K562 (cell line): ENCODE measurements at regions not wholly inside any gene's neighbourhood (a gene's known extent, or its start where the extent isn't known, plus 50 kb on each side); places are given as distances from the start of the nearest gene placed in this dataset.

Source experiments
- ATAC-seq: fragments of 200-7000 bp; cut with Tn5 transposase; 3 replicates; pipeline ENCODE4 v1.9.1; 2020; ENCODE audit warnings: moderate library complexity
- BruUV-seq: library from RNA; stranded (reverse); fragments of 400-500 nt; replicated peaks from 2 replicates; lab custom pipeline; 2021; lab: Mats Ljungman, UMichigan
- CTCF ChIA-PET: fragments of 300-600 bp; formaldehyde crosslinking; extraction: SDS; loops from one replicate; lab custom pipeline; 2021; ENCODE audit warnings: low intra/inter-chr PET ratio; lab: Yijun Ruan, JAX
- POLR2A ChIA-PET: fragments of 300-600, 350-650 bp; sonication (Branson Sonifier 250); formaldehyde crosslinking; extraction: SDS; loops from one replicate; lab custom pipeline; 2021; ENCODE audit warnings: antibody characterized with exemption, inconsistent platforms; lab: Yijun Ruan, JAX
- DNase-seq, 4 experiments: peaks; one replicate each; pipeline versions ENCODE4 v3.0.0 to v3.0.0-alpha.2; 2011 to 2018; ENCODE audit warnings: low spot score in 3 of 4, mixed read lengths in 3 of 4; ENCODE audit errors: extremely low read depth in 1 of 4
- FAIRE-seq: peaks from 2 replicates; lab custom pipeline; 2011; peaks lifted over from hg19 to GRCh38; lab: Jason Lieb, UNC
- H2AFZ ChIP-seq: 2 replicates; pipeline ENCODE4 v1.6.0; 2011; ENCODE audit warnings: low read depth, low read length, control low read depth, inconsistent platforms
- H3K27ac ChIP-seq: fragments of 200-600 bp; 3 replicates; pipeline ENCODE4 v1.8.0; 2011; ENCODE audit warnings: low read depth, mild to moderate bottlenecking, control low read depth, inconsistent platforms, low read length, moderate library complexity, mixed read lengths; ENCODE audit errors: extremely low read depth
- H3K27me3 ChIP-seq, 2 experiments: fragments of 300-600 bp in 1 of 2; 2 replicates in 1 of 2; 3 replicates in 1 of 2; pipeline versions ENCODE4 v1.6.0 to v1.8.0; 2011; ENCODE audit warnings: inconsistent platforms in 2 of 2, low read length in 2 of 2, mild to moderate bottlenecking in 1 of 2, mixed read lengths in 1 of 2, moderate library complexity in 1 of 2; ENCODE audit not compliant: control insufficient read depth in 2 of 2, insufficient read depth in 2 of 2
- H3K36me3 ChIP-seq: fragments of 300-600 bp; 3 replicates; pipeline ENCODE4 v1.8.0; 2011; ENCODE audit warnings: mild to moderate bottlenecking, low read length, inconsistent platforms; ENCODE audit not compliant: control insufficient read depth, insufficient read depth
- H3K4me1 ChIP-seq, 2 experiments: fragments of 200-600 bp in 1 of 2; replicated peaks in 1 of 2; 2 replicates in 1 of 2; 3 replicates in 1 of 2; pipeline versions ENCODE4 v1.5.1 to v1.8.0; 2011; ENCODE audit warnings: inconsistent platforms in 2 of 2, low read length in 2 of 2, mild to moderate bottlenecking in 1 of 2, mixed read lengths in 1 of 2, moderate library complexity in 1 of 2; ENCODE audit not compliant: control insufficient read depth in 2 of 2, insufficient read depth in 2 of 2
- H3K4me2 ChIP-seq: 2 replicates; pipeline ENCODE4 v1.6.1; 2011; ENCODE audit warnings: low read length, control low read depth, inconsistent platforms, mixed read lengths; ENCODE audit not compliant: insufficient read depth
- H3K4me3 ChIP-seq: fragments of 200-600 bp; sonication (generic), shearing (Covaris generic); 2 replicates; pipeline ENCODE4 v1.5.1; 2016; ENCODE audit warnings: control low read depth, inconsistent platforms
- H3K79me2 ChIP-seq: fragments of 200-600 bp; 3 replicates; pipeline ENCODE4 v1.8.0; 2011; ENCODE audit warnings: low read length, inconsistent platforms; ENCODE audit not compliant: control insufficient read depth, insufficient read depth
- H3K9ac ChIP-seq, 2 experiments: 2 replicates each; pipeline versions ENCODE4 v1.6.0 to v1.6.1; 2011; ENCODE audit warnings: low read depth in 2 of 2, low read length in 2 of 2, control low read depth in 1 of 2, inconsistent platforms in 1 of 2, mild to moderate bottlenecking in 1 of 2, mixed read lengths in 1 of 2; ENCODE audit not compliant: insufficient read depth in 1 of 2
- H3K9me1 ChIP-seq: one replicate; pipeline ENCODE4 v1.6.0; 2011; ENCODE audit warnings: inconsistent platforms, mild to moderate bottlenecking, low read length, moderate library complexity; ENCODE audit not compliant: control insufficient read depth, insufficient read depth
- H3K9me3 ChIP-seq: replicated peaks from 2 replicates; pipeline ENCODE4 v1.5.1; 2011; ENCODE audit warnings: low read depth, low read length, inconsistent platforms; ENCODE audit not compliant: control insufficient read depth, insufficient read depth
- H4K20me1 ChIP-seq: replicated peaks from 2 replicates; pipeline ENCODE4 v1.6.1; 2011; ENCODE audit warnings: low read length, inconsistent platforms, mixed read lengths; ENCODE audit not compliant: control insufficient read depth, insufficient read depth
- CBX5 ChIP-seq: IDR thresholded peaks from 2 replicates; pipeline ENCODE4 v1.6.1; 2014; ENCODE audit warnings: low read depth, borderline replicate concordance
- CHD2 ChIP-seq: IDR thresholded peaks from 2 replicates; pipeline ENCODE4 v1.6.1; 2011; ENCODE audit warnings: low read depth, low read length
- CTCF ChIP-seq, 3 experiments: IDR thresholded peaks in 2 of 3; conservative IDR thresholded peaks in 1 of 3; 2 replicates each; pipeline ENCODE4 v1.5.1; 2011 to 2012; ENCODE audit warnings: low read length in 3 of 3, mild to moderate bottlenecking in 3 of 3, control low read depth in 2 of 3, improper control_type of control experiment in 1 of 3, inconsistent platforms in 1 of 3, low read depth in 1 of 3, mixed read lengths in 1 of 3, moderate library complexity in 1 of 3; ENCODE audit not compliant: insufficient read depth in 2 of 3
- E2F1 ChIP-seq: sonication (generic); formaldehyde crosslinking; IDR thresholded peaks from 2 replicates; pipeline ENCODE4 v1.8.1; 2023; ENCODE audit warnings: mild to moderate bottlenecking, missing genetic modification reagents, moderate library complexity
- HSF4 ChIP-seq: fragments of 250-450 bp; sonication (Bioruptor Pico); IDR thresholded peaks from 2 replicates; pipeline ENCODE4 v2.1.2; 2022; ENCODE audit warnings: mild to moderate bottlenecking, moderate library complexity, borderline replicate concordance
- MTA1 ChIP-seq: fragments of 450-650 bp; IDR thresholded peaks from 2 replicates; pipeline ENCODE4 v1.6.1; 2017; ENCODE audit warnings: borderline replicate concordance
- MYNN ChIP-seq, 2 experiments: sonication (generic); formaldehyde crosslinking in 1 of 2; IDR thresholded peaks; 2 replicates each; pipeline versions ENCODE4 v1.5.0 to v1.6.1; 2016 to 2020; ENCODE audit warnings: antibody characterized with exemption in 1 of 2, missing genetic modification reagents in 1 of 2
- NBN ChIP-seq: fragments of 450-650 bp; IDR thresholded peaks from 2 replicates; pipeline ENCODE4 v1.6.1; 2016; ENCODE audit warnings: low read depth, mild to moderate bottlenecking
- RB1 ChIP-seq: fragments of 450-650 bp; IDR thresholded peaks from 2 replicates; pipeline ENCODE4 v1.6.1; 2017; ENCODE audit warnings: low read depth, mild to moderate bottlenecking
- SMAD3 ChIP-seq: fragments of 450-650 bp; formaldehyde crosslinking; conservative IDR thresholded peaks from 2 replicates; pipeline ENCODE4 v1.4.0; 2020; ENCODE audit warnings: mild to moderate bottlenecking
- SNAPC5 ChIP-seq: fragments of 250-450 bp; sonication (Bioruptor Pico); IDR thresholded peaks from 2 replicates; pipeline ENCODE4 v1.8.0; 2021; ENCODE audit warnings: moderate library complexity, mild to moderate bottlenecking, inconsistent platforms
- SNRNP70 ChIP-seq: fragments of 200-400 bp; formaldehyde crosslinking; optimal IDR thresholded peaks from 2 replicates; pipeline ENCODE3; 2017; ENCODE audit warnings: low read depth, low read length
- TEAD1 ChIP-seq, 2 experiments: fragments of 450-650 bp in 1 of 2; sonication (generic) in 1 of 2; formaldehyde crosslinking; IDR thresholded peaks; 2 replicates each; pipeline versions ENCODE4 v1.4.0 to v1.8.0; 2020 to 2022; ENCODE audit warnings: mild to moderate bottlenecking in 2 of 2, missing genetic modification reagents in 1 of 2
- ZBTB2 ChIP-seq: fragments of 450-650 bp; IDR thresholded peaks from 2 replicates; pipeline ENCODE4 v1.6.1; 2016; ENCODE audit warnings: antibody characterized with exemption
- ZBTB5 ChIP-seq: fragments of 450-650 bp; IDR thresholded peaks from 2 replicates; pipeline ENCODE4 v1.6.1; 2017; ENCODE audit warnings: antibody characterized with exemption
- ZBTB8A ChIP-seq: fragments of 450-650 bp; IDR thresholded peaks from 2 replicates; pipeline ENCODE4 v1.6.1; 2018; ENCODE audit warnings: mild to moderate bottlenecking, moderate library complexity; ENCODE audit not compliant: partially characterized antibody
- ZNF384 ChIP-seq: IDR thresholded peaks from 2 replicates; pipeline ENCODE4 v1.6.1; 2012; ENCODE audit warnings: low read depth, low read length, improper control_type of control experiment
- WGBS: fragments of 100-300 bp; shearing (Covaris generic); methylation state at CpG from one replicate; pipeline ENCODE4 v1.1.6; 2016; ENCODE audit warnings: low coverage, mixed read lengths; ENCODE audit not compliant: insufficient coverage; ENCODE audit errors: missing lambda C conversion rate; 5-methylcytosine and 5-hydroxymethylcytosine counted together
- in situ Hi-C: fragments of 300-500 bp; cut with MboI; formaldehyde crosslinking; loops from 4 replicates; pipeline ENCODE4 v1.15.0; 2018; ENCODE audit warnings: inconsistent platforms, mixed read lengths
- intact Hi-C: fragments of 100-400 bp; cut with micrococcal nuclease; formaldehyde crosslinking; loops from 2 replicates; pipeline ENCODE4 v1.14.2; 2022

GRCh38 chr11:36719358-36720107 lies 121.5 kb upstream of the RAG2 start:
- no peak for FAIRE-seq
- H3K9ac ChIP-seq: no peak overlapping the region
- WGBS: 0% methylated on average over 8 of the region's 8 CpGs
- H3K36me3 ChIP-seq: no peaks in the 10 kb centered on the region
- H3K9me3 ChIP-seq: no peaks in the 10 kb centered on the region
- H3K27me3 ChIP-seq: no peaks in the 10 kb centered on the region
- no peaks in the 10 kb centered on the region for H4K20me1 ChIP-seq
- ChIA-PET POLR2A (interaction anchor here (0.8 kb wide), 1 partner anchor 16 kb away, joined by 3 read pairs; no protein-coding TSS in a partner anchor), CTCF (no interaction called here)
- DNase-seq: no peak
- H3K4me1 ChIP-seq: no peaks in the 10 kb centered on the region
- no peak for ATAC-seq
- no peaks in the 10 kb centered on the region for H3K9me1 ChIP-seq
- BruUV-seq: no TSS peak
- H3K79me2 ChIP-seq: no peaks in the 10 kb centered on the region
- no peak overlapping the region for H3K27ac ChIP-seq
- no peak overlapping the region for H3K4me3 ChIP-seq
- in situ Hi-C loops (no loop called here), intact Hi-C loops (no loop called here)
- no peak overlapping the region for H2AFZ ChIP-seq
- no peak overlapping the region for H3K4me2 ChIP-seq
- TF ChIP-seq SNAPC5: no peak
- no peak for TF ChIP-seq NBN
- no peak for TF ChIP-seq HSF4
- TF ChIP-seq MYNN (IDR thresholded peaks at IDR 0.05): no peak
- TF ChIP-seq MYNN (CRISPR knock-in tag; IDR thresholded peaks at IDR 0.05): no peak
- TF ChIP-seq MTA1: no peak
- no peak for TF ChIP-seq TEAD1 (CRISPR knock-in tag; IDR thresholded peaks at IDR 0.05)
- no peak for TF ChIP-seq SNRNP70
- no peak for TF ChIP-seq CTCF (IDR thresholded peaks at IDR 0.05 in 2 of 3, conservative IDR thresholded peaks at IDR 0.05 in 1 of 3; ENCODE audit: insufficient read depth in 2 of 3, low read depth in 1 of 3, low read length in 3 of 3)
- no peak for TF ChIP-seq SMAD3 (CRISPR knock-in tag)
- TF ChIP-seq RB1: no peak
- no peak for TF ChIP-seq CBX5
- no peak for TF ChIP-seq ZBTB8A
- no peak for TF ChIP-seq E2F1 (CRISPR knock-in tag)
- no peak for TF ChIP-seq ZNF384
- no peak for TF ChIP-seq ZBTB2
- no peak for TF ChIP-seq CHD2
- TF ChIP-seq ZBTB5: no peak
